Panc1 (cell line): ENCODE measurements at regions not wholly inside any gene's neighbourhood (a gene's known extent, or its start where the extent isn't known, plus 50 kb on each side); places are given as distances from the start of the nearest gene placed in this dataset.

Source experiments
- ATAC-seq: fragments of 200-7000 bp; cut with Tn5 transposase; 2 replicates; pipeline ENCODE4 v1.9.1; 2020; ENCODE audit warnings: mild to moderate bottlenecking, moderate library complexity
- BruUV-seq: library from RNA; stranded (reverse); fragments of 400-500 nt; replicated peaks from 2 replicates; lab custom pipeline; 2021; lab: Mats Ljungman, UMichigan
- CTCF ChIA-PET: fragments of 300-600 bp; sonication (Branson Sonifier 250); formaldehyde crosslinking; loops from one replicate; lab custom pipeline; 2022; ENCODE audit warnings: antibody characterized with exemption; lab: Charles Lee
- POLR2A ChIA-PET: fragments of 300-600 bp; sonication (Branson Sonifier 250); formaldehyde crosslinking; loops from one replicate; lab custom pipeline; 2022; ENCODE audit warnings: antibody characterized with exemption; lab: Charles Lee
- DNase-seq: peaks from one replicate; pipeline ENCODE4 v3.0.0-alpha.2; 2010; ENCODE audit warnings: low read depth, low spot score
- H3K27ac ChIP-seq: 2 replicates; pipeline ENCODE4 v1.5.1; 2011; ENCODE audit warnings: mild to moderate bottlenecking, low read length, inconsistent platforms
- H3K27me3 ChIP-seq: fragments of 200-500 bp; sonication (Bioruptor generic); 2 replicates; pipeline ENCODE4 v1.6.0; 2014; ENCODE audit warnings: low read length, inconsistent platforms; ENCODE audit not compliant: control insufficient read depth, insufficient read depth
- H3K36me3 ChIP-seq: fragments of 200-500 bp; sonication (Bioruptor generic); 2 replicates; pipeline ENCODE4 v1.5.1; 2014; ENCODE audit warnings: inconsistent platforms, mild to moderate bottlenecking, low read length, moderate library complexity; ENCODE audit not compliant: control insufficient read depth, insufficient read depth
- H3K4me1 ChIP-seq: 2 replicates; pipeline ENCODE4 v1.5.1; 2011; ENCODE audit warnings: inconsistent platforms, mild to moderate bottlenecking, low read length, moderate library complexity; ENCODE audit not compliant: control insufficient read depth, insufficient read depth
- H3K4me3 ChIP-seq, 2 experiments: 2 replicates each; pipeline ENCODE4 v1.5.1; 2011 to 2012; ENCODE audit warnings: low read depth in 2 of 2, low read length in 2 of 2, mild to moderate bottlenecking in 2 of 2, inconsistent platforms in 1 of 2, moderate library complexity in 1 of 2
- H3K9me3 ChIP-seq: fragments of 200-500 bp; sonication (Bioruptor generic); 2 replicates; pipeline ENCODE4 v1.5.1; 2014; ENCODE audit warnings: low read depth, mild to moderate bottlenecking, inconsistent platforms, low read length, moderate library complexity; ENCODE audit not compliant: control insufficient read depth, insufficient read depth
- POLR2AphosphoS5 ChIP-seq: IDR thresholded peaks from 2 replicates; pipeline ENCODE4 v1.6.1; 2012; ENCODE audit warnings: mild to moderate bottlenecking, low read depth, low read length, moderate library complexity
- REST ChIP-seq, 2 experiments: IDR thresholded peaks; 2 replicates each; pipeline ENCODE4 v1.6.1; 2011 to 2012; ENCODE audit warnings: low read depth in 2 of 2, control low read depth in 1 of 2, low read length in 1 of 2, mild to moderate bottlenecking in 1 of 2, moderate library complexity in 1 of 2; ENCODE audit not compliant: insufficient read depth in 1 of 2
- SIN3A ChIP-seq: IDR thresholded peaks from 2 replicates; pipeline ENCODE4 v1.6.1; 2012; ENCODE audit warnings: low read depth, mild to moderate bottlenecking, low read length, moderate library complexity, borderline replicate concordance; ENCODE audit not compliant: insufficient read depth
- TCF7L2 ChIP-seq: IDR thresholded peaks from 2 replicates; pipeline ENCODE4 v1.6.1; 2011; ENCODE audit warnings: mild to moderate bottlenecking, low read depth, low read length, inconsistent platforms
- in situ Hi-C: cut with HindIII; loops from 2 replicates; pipeline ENCODE4 v1.10.0; 2016; ENCODE audit warnings: low sequenced_read_pairs, low pct_unique_long_range_greater_than_20kb
- intact Hi-C: fragments of 100-400 bp; cut with micrococcal nuclease; formaldehyde crosslinking; loops from one replicate; pipeline ENCODE4 v1.10.0; 2022; ENCODE audit not compliant: unreplicated experiment
- TF ChIP-seq, protein P1 (sequence below): fragments of 450-650 bp; IDR thresholded peaks from 2 replicates; pipeline ENCODE4 v1.5.1; 2017; ENCODE audit warnings: mild to moderate bottlenecking

GRCh38 chr10:36808625-36809362 lies 316.6 kb upstream of the ANKRD30A start:
- TF ChIP-seq SIN3A (no peak), POLR2AphosphoS5 (no peak), TCF7L2 (no peak), REST (IDR thresholded peaks at IDR 0.05; ENCODE audit: insufficient read depth in 1 of 2, low read depth in 2 of 2, low read length in 1 of 2) (no peak)
- TF ChIP-seq, protein P1, sequence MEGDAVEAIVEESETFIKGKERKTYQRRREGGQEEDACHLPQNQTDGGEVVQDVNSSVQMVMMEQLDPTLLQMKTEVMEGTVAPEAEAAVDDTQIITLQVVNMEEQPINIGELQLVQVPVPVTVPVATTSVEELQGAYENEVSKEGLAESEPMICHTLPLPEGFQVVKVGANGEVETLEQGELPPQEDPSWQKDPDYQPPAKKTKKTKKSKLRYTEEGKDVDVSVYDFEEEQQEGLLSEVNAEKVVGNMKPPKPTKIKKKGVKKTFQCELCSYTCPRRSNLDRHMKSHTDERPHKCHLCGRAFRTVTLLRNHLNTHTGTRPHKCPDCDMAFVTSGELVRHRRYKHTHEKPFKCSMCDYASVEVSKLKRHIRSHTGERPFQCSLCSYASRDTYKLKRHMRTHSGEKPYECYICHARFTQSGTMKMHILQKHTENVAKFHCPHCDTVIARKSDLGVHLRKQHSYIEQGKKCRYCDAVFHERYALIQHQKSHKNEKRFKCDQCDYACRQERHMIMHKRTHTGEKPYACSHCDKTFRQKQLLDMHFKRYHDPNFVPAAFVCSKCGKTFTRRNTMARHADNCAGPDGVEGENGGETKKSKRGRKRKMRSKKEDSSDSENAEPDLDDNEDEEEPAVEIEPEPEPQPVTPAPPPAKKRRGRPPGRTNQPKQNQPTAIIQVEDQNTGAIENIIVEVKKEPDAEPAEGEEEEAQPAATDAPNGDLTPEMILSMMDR = no peak
- ATAC-seq (no peak), DNase-seq (no peak)
- BruUV-seq = no TSS peak
- H3K9me3 ChIP-seq = no peaks in the 10 kb centered on the region
- in situ Hi-C loops = no loop called here
- POLR2A ChIA-PET = no interaction called here
- H3K4me1 ChIP-seq = no peaks in the 10 kb centered on the region
- H3K4me3 ChIP-seq = no peak overlapping the region
- no peaks in the 10 kb centered on the region for H3K36me3 ChIP-seq
- H3K27ac ChIP-seq = no peak overlapping the region
- no peaks in the 10 kb centered on the region for H3K27me3 ChIP-seq
- intact Hi-C loops = no loop called here
- CTCF ChIA-PET = no interaction called here

- ATAC-seq (no peak), DNase-seq (no peak)
- TF ChIP-seq REST (IDR thresholded peaks at IDR 0.05; ENCODE audit: insufficient read depth in 1 of 2, low read depth in 2 of 2, low read length in 1 of 2) = no peak
- no peak for TF ChIP-seq POLR2AphosphoS5
- TF ChIP-seq, protein P1 = no peak
- no peak for TF ChIP-seq SIN3A
- no peak for TF ChIP-seq TCF7L2
- no peaks in the 10 kb centered on the region for H3K27me3 ChIP-seq
- intact Hi-C loops = no loop called here
- H3K36me3 ChIP-seq = no peaks in the 10 kb centered on the region
- BruUV-seq = no TSS peak
- no peak overlapping the region for H3K27ac ChIP-seq
- CTCF ChIA-PET = no interaction called here
- H3K4me1 ChIP-seq = no peaks in the 10 kb centered on the region
- H3K9me3 ChIP-seq = no peaks in the 10 kb centered on the region
- H3K4me3 ChIP-seq = no peak overlapping the region
- POLR2A ChIA-PET = no interaction called here
- in situ Hi-C loops = no loop called here
These were observed 322.2 kb upstream of the ANKRD30A start for GRCh38 chr10:36803229-36803628.
